Activated CD4-positive, alpha-beta T cell treated with anti-CD3 and anti-CD28 coated beads, Interleukin-2, amount 10 ng/mL, durations not matched to agents 7 days and 5 days (primary cell): ENCODE measurements at regions not wholly inside any gene's neighbourhood (a gene's known extent, or its start where the extent isn't known, plus 50 kb on each side); places are given as distances from the start of the nearest gene placed in this dataset.
A peak's percentile ranks its signal among the peaks of the same experiment; 100 is the strongest.

Experiments used
- CTCF ChIA-PET: fragments of 350-600 bp; sonication (Branson Sonifier 250); formaldehyde crosslinking; loops from one replicate; lab custom pipeline; 2021; ENCODE audit warnings: antibody characterized with exemption; lab: Charles Lee
- POLR2A ChIA-PET: fragments of 350-600 bp; sonication (Branson Sonifier 250); formaldehyde crosslinking; loops from one replicate; lab custom pipeline; 2021; ENCODE audit warnings: antibody characterized with exemption; lab: Charles Lee
- DNase-seq: peaks from one replicate; pipeline ENCODE4 v3.0.0-alpha.2; 2020
- H3K27ac Mint-ChIP-seq: one replicate; pipeline ENCODE4 v1.8.0; 2021; ENCODE audit warnings: mild to moderate bottlenecking, moderate library complexity, mixed read lengths
- H3K27me3 Mint-ChIP-seq: one replicate; pipeline ENCODE4 v1.8.0; 2021; ENCODE audit warnings: mixed read lengths
- H3K36me3 Mint-ChIP-seq: one replicate; pipeline ENCODE4 v1.8.0; 2021; ENCODE audit warnings: low read depth, mixed read lengths
- H3K4me1 Mint-ChIP-seq: one replicate; pipeline ENCODE4 v1.8.0; 2021; ENCODE audit warnings: mixed read lengths
- H3K4me3 Mint-ChIP-seq: one replicate; pipeline ENCODE4 v1.8.0; 2021; ENCODE audit warnings: mild to moderate bottlenecking, moderate library complexity, mixed read lengths
- H3K9me3 Mint-ChIP-seq: one replicate; pipeline ENCODE4 v1.8.0; 2021; ENCODE audit warnings: mixed read lengths

GRCh38 chr5:168064457-168064856 lies 227.0 kb upstream of the WWC1 start:
- Mint-ChIP-seq H3K27me3 (peaks cover 2% of the 10 kb centered on the region), H3K9me3 (no peaks in the 10 kb centered on the region), H3K4me3 (no peak overlapping the region), H3K36me3 (no peaks in the 10 kb centered on the region), H3K27ac (no peak overlapping the region), H3K4me1 (no peaks in the 10 kb centered on the region)
- ChIA-PET CTCF (interaction anchor here (0.6 kb wide), 1 partner anchor 345 kb away, joined by 3 read pairs; no protein-coding TSS in a partner anchor), POLR2A (no interaction called here)
- no peak for DNase-seq

DNA sequence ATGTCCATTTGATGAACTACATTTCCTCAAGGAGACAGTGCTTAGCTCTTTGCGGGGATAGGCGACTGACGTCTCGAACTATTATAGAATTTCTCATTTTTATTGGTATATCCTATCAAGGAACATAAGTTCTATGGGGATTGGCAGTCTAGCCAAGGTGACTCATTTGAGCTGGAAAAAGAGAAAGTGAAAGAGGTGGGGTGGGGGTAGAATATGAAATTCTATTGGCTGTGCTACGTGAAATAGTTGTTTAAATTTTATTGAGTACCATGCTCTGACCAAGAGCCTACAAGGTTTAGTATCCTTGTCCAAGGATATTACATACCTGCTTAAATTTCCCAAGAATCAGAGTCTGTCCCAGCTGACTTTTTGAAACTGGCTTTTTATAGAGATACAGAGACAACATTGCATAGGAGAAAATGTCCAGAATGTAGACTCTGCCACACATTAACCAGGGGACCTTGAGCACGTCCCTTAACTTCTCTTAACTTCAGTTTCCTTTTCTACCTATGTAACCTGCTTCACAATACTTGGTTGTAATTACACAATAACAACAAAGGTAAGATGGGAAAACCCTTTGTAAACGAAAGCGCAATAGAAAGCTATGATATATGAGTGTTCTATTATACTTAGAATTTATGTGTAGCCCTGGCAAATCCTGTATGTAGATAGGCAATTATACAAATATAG lies 226.4 kb upstream of the WWC1 start:
- H3K4me1 Mint-ChIP-seq = no peaks in the 10 kb centered on the region
- DNase-seq = no peak
- no peaks in the 10 kb centered on the region for H3K36me3 Mint-ChIP-seq
- peaks cover 2% of the 10 kb centered on the region for H3K27me3 Mint-ChIP-seq
- ChIA-PET CTCF (interaction anchor here (0.6 kb wide), 1 partner anchor 344 kb away, joined by 3 read pairs; no protein-coding TSS in a partner anchor), POLR2A (no interaction called here)
- H3K27ac Mint-ChIP-seq = no peak overlapping the region
- no peak overlapping the region for H3K4me3 Mint-ChIP-seq
- no peaks in the 10 kb centered on the region for H3K9me3 Mint-ChIP-seq

- Mint-ChIP-seq H3K4me1 (no peaks in the 10 kb centered on the region), H3K4me3 (no peak overlapping the region), H3K27ac (no peak overlapping the region), H3K9me3 (no peaks in the 10 kb centered on the region), H3K27me3 (peaks cover 2% of the 10 kb centered on the region), H3K36me3 (no peaks in the 10 kb centered on the region)
- ChIA-PET CTCF (no interaction called here), POLR2A (no interaction called here)
- DNase-seq = no peak
Observed at GRCh38 chr5:168066536-168067208, 224.8 kb upstream of the WWC1 start.

DNA sequence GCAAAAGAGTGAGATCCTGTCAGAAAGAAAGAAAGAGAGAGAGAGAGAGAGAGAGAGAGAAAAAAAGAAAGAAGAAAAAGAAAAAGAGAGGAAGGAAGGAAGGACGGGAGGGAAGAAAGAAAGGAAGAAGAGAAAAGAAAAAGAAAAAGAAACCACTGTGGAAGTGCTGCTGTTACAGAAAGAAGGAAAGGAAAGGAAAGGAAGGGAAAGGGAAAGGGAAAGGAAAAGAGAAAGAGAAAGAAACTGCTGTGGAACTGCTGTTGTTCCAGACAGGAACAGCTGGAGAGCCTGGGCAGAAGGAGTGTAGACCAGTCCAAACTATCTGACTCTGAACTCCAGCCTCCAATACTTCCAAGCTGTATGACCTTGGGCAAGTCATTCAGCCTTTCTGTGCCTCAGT lies 220.7 kb upstream of the WWC1 start:
- POLR2A ChIA-PET = no interaction called here
- Mint-ChIP-seq H3K4me3 (no peak overlapping the region), H3K27ac (peak overlapping the region; percentile 54), H3K4me1 (peaks cover 8% of the 10 kb centered on the region), H3K9me3 (no peaks in the 10 kb centered on the region), H3K27me3 (peaks cover 8% of the 10 kb centered on the region), H3K36me3 (no peaks in the 10 kb centered on the region)
- no peak for DNase-seq
- CTCF ChIA-PET = no interaction called here

- no peaks in the 10 kb centered on the region for H3K36me3 Mint-ChIP-seq
- H3K9me3 Mint-ChIP-seq = no peaks in the 10 kb centered on the region
- H3K27me3 Mint-ChIP-seq = peaks cover 6% of the 10 kb centered on the region
- DNase-seq = no peak
- peaks cover 8% of the 10 kb centered on the region for H3K4me1 Mint-ChIP-seq
- POLR2A ChIA-PET = no interaction called here
- CTCF ChIA-PET = no interaction called here
- no peak overlapping the region for H3K4me3 Mint-ChIP-seq
- H3K27ac Mint-ChIP-seq = no peak overlapping the region
Observed at GRCh38 chr5:168072665-168073064, 218.8 kb upstream of the WWC1 start.

DNA sequence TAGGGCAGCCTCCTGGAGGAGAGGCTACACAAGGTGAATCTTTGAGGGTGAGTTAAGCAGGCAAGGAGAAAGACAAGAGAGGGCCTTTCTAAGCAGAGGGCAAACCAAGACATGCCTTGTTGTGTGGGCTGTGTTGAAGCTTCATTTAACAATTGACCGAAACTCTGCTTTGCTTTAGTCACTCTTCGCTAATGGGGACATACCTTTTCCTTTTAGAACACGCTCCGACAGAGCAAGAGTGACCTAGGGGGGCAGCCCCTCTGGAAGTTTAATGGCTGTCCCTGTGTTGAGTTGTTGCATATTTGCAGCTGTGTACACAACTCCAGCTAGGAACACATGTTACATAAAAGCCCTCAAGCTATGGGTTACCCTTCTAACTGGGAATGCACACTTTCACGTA lies 218.1 kb upstream of the WWC1 start:
- Mint-ChIP-seq H3K27ac (no peak overlapping the region), H3K4me1 (peaks cover 8% of the 10 kb centered on the region), H3K9me3 (no peaks in the 10 kb centered on the region), H3K4me3 (no peak overlapping the region), H3K27me3 (peaks cover 6% of the 10 kb centered on the region), H3K36me3 (no peaks in the 10 kb centered on the region)
- DNase-seq = no peak
- ChIA-PET CTCF (no interaction called here), POLR2A (no interaction called here)

- Mint-ChIP-seq H3K4me1 (peaks cover 8% of the 10 kb centered on the region), H3K36me3 (no peaks in the 10 kb centered on the region), H3K27ac (no peak overlapping the region), H3K9me3 (no peaks in the 10 kb centered on the region), H3K4me3 (no peak overlapping the region), H3K27me3 (peaks cover 6% of the 10 kb centered on the region)
- ChIA-PET POLR2A (no interaction called here), CTCF (no interaction called here)
- DNase-seq = no peak
Observed at GRCh38 chr5:168073991-168074800, 217.2 kb upstream of the WWC1 start.

GRCh38 chr5:168075387-168075786 lies 216.1 kb upstream of the WWC1 start:
- H3K4me3 Mint-ChIP-seq = no peak overlapping the region

DNA sequence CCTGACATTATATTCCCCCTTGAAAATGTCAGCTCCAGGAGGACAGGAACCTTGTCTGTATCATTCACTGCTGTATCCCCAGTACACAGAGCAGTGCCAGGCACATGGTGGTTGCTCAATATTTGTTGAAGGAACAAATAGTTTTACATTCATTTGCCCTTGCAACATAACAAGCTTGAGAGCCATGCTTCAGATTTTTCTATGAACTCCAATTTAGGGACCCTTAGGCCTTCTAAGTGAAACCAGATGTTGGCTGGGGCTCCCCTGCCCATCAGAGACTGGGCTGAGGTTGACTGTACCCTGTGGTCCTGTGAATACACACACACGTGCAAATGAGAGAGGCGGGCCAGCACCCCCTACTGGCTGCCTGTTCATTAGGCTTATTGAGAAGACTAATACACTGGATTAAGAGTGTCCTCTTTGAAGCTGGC lies 214.9 kb upstream of the WWC1 start:
- no peak overlapping the region for H3K27ac Mint-ChIP-seq
- DNase-seq = no peak
- H3K4me1 Mint-ChIP-seq = peaks cover 8% of the 10 kb centered on the region
- no peaks in the 10 kb centered on the region for H3K9me3 Mint-ChIP-seq
- no peak overlapping the region for H3K4me3 Mint-ChIP-seq
- ChIA-PET POLR2A (no interaction called here), CTCF (no interaction called here)
- H3K36me3 Mint-ChIP-seq = no peaks in the 10 kb centered on the region
- H3K27me3 Mint-ChIP-seq = peaks cover 6% of the 10 kb centered on the region

More at GRCh38 chr5:168075387-168075786, 216.1 kb upstream of the WWC1 start:
- Mint-ChIP-seq H3K27ac (peak overlapping the region; percentile 43), H3K36me3 (no peaks in the 10 kb centered on the region), H3K9me3 (no peaks in the 10 kb centered on the region), H3K27me3 (peaks cover 6% of the 10 kb centered on the region), H3K4me1 (peaks cover 8% of the 10 kb centered on the region)
- ChIA-PET CTCF (no interaction called here), POLR2A (no interaction called here)
- no peak for DNase-seq

GRCh38 chr5:168085261-168086031 lies 206.0 kb upstream of the WWC1 start:
- CTCF ChIA-PET = no interaction called here

DNA sequence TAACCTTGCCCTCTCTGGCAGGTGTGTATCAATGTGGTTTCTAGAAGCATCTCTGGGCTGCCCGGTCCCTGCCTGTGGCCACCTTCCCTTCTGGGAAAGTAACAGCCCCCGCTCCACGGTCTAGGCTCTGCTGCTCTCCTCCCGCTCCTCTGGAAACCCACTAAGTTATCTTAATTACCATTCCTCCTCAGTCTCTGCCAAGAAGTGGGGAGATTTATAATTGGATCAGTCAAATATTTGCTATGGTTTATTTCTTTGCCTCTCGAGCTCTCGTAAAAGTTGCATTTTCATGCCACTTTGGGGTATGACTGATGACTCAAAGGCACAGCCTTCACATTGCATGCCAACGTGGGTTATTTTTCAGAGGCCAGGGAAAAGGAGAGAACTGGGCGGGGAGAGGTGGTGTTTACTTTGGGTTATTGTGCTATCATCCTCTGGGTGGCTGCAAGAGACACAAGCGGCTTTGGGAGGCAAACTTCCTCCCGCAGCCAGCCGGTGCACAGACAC lies 205.3 kb upstream of the WWC1 start:
- DNase-seq = no peak
- Mint-ChIP-seq H3K4me3 (no peak overlapping the region), H3K4me1 (no peaks in the 10 kb centered on the region)

More at GRCh38 chr5:168085261-168086031, 206.0 kb upstream of the WWC1 start:
- no peak for DNase-seq
- H3K9me3 Mint-ChIP-seq = no peaks in the 10 kb centered on the region
- no peaks in the 10 kb centered on the region for H3K4me1 Mint-ChIP-seq
- no peaks in the 10 kb centered on the region for H3K27me3 Mint-ChIP-seq
- no peak overlapping the region for H3K27ac Mint-ChIP-seq
- H3K36me3 Mint-ChIP-seq = no peaks in the 10 kb centered on the region
- POLR2A ChIA-PET = no interaction called here
- H3K4me3 Mint-ChIP-seq = no peak overlapping the region

GRCh38 chr5:168086746-168087145 lies 204.7 kb upstream of the WWC1 start:
- no peaks in the 10 kb centered on the region for H3K9me3 Mint-ChIP-seq
- no peak overlapping the region for H3K27ac Mint-ChIP-seq
- H3K27me3 Mint-ChIP-seq = no peaks in the 10 kb centered on the region
- no peaks in the 10 kb centered on the region for H3K4me1 Mint-ChIP-seq
- CTCF ChIA-PET = no interaction called here
- H3K4me3 Mint-ChIP-seq = no peak overlapping the region
- DNase-seq = no peak
- POLR2A ChIA-PET = no interaction called here
- no peaks in the 10 kb centered on the region for H3K36me3 Mint-ChIP-seq

More for the DNA sequence above, 205.3 kb upstream of the WWC1 start:
- H3K27ac Mint-ChIP-seq = no peak overlapping the region
- H3K36me3 Mint-ChIP-seq = no peaks in the 10 kb centered on the region
- ChIA-PET POLR2A (no interaction called here), CTCF (no interaction called here)
- H3K27me3 Mint-ChIP-seq = no peaks in the 10 kb centered on the region
- no peaks in the 10 kb centered on the region for H3K9me3 Mint-ChIP-seq
